HG02798 (cell line): ENCODE measurements at regions not wholly inside any gene's neighbourhood (a gene's known extent, or its start where the extent isn't known, plus 50 kb on each side); places are given as distances from the start of the nearest gene placed in this dataset.

Experiments used
- ATAC-seq: cut with Tn5 transposase; IDR thresholded peaks from one replicate; pipeline ENCODE4 v1.9.1; 2021; ENCODE audit warnings: mild to moderate bottlenecking; ENCODE audit not compliant: unreplicated experiment, poor library complexity

DNA sequence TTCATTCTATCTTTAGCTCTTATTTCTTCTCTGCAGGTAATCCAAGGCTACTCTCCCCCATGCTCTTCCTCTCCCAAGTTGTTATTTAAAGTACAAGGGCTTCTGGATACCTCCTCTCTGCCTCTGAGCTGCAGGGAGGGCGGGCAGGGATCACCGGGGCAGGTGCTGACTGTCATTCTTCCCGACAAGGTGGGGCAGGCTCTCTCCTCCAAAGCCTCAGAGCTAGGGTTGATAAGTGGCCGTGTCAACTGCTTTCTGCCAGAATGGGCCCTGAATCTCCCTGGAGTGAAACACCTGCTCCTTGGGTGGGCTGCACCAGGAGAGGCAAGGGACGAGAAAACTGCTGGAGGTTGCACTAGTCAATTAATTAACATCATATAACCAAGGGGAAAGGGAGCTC, 250.3 kb downstream of the SLC4A3 start:
- no peak for ATAC-seq

GRCh38 chr2:219878516-219878915, 251.1 kb downstream of the SLC4A3 start:
- ATAC-seq = no peak

GRCh38 chr2:219881851-219882250, 254.4 kb downstream of the SLC4A3 start:
- ATAC-seq = no peak

GRCh38 chr2:219886615-219887014, 259.2 kb downstream of the SLC4A3 start:
- ATAC-seq = no peak

DNA sequence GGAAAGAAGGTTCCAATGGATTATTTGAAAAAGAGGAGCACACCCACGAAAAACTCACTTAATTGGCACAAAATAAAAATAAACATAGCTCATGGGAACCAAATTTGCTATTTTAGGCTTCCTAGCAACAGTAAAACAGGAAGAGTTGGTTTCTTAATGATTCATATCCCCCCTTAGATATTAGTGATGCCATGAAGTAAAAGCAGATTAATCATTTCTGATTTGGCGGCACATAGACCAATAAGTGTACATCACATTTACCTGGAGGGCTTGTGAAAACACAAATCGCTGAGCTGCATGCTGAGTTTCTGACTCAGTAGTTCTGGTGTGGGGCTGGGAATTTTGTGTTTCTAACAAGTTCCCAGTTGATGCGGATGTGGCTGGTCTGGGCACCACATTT, 260.4 kb downstream of the SLC4A3 start:
- no peak for ATAC-seq

GRCh38 chr2:219893541-219893940, 266.1 kb downstream of the SLC4A3 start:
- ATAC-seq = no peak

- no peak for ATAC-seq
These were observed 270.0 kb downstream of the SLC4A3 start for GRCh38 chr2:219897456-219897855.

GRCh38 chr2:219901155-219901554, 273.7 kb downstream of the SLC4A3 start:
- peak; percentile 54 for ATAC-seq

DNA sequence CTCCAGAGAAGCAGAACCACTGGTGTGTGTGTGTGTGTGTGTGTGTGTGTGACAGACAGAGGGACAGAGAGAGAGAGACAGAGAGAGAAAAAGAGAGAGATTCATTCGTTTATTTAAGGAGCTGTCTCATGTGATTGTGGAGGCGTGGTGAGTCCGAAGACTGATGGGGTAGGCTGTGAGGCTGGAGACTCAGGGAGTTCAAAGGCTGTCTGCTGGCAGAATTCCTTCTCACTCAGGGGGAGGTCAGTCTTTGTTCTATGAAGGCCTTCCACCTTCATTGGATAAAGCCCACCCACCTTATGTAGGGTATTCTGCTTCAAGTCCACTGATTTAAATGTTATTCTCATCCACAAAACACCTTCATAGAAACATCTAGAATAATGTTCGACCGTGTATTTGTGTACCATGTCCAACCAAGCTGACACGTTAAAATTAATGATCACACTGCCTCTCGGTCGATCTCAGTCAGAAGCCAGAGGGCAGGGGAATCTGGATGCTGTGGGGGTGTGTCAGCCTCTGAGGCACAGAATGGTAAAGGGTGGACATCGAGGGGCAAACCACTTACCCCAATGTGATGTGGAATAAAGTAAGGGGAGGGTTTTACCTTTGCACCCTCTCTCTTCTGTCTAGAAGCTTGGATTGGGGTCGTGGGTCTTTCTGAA, 275.6 kb downstream of the SLC4A3 start:
- no peak for ATAC-seq

- ATAC-seq = no peak
These were observed 278.2 kb downstream of the SLC4A3 start for GRCh38 chr2:219905640-219906039.

- no peak for ATAC-seq
These were observed 278.9 kb downstream of the SLC4A3 start for GRCh38 chr2:219906114-219907010.

DNA sequence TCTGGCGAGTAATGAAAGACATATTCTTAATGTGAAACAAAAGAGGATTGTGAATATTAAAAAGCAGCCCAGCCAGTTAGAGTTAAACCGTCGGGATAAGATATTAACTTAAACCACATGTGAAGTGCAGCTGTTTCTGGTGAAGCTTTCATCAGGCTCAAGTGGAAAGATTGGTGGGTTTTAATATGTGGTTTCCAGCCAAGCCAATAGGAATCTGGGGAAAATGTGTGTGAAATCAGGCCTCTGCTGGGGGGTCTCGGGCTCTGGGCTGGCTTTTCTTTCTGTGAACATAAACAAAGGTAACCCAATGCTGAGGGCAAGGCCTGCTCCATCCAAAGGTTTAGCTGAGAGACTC, 279.6 kb downstream of the SLC4A3 start:
- no peak for ATAC-seq

DNA sequence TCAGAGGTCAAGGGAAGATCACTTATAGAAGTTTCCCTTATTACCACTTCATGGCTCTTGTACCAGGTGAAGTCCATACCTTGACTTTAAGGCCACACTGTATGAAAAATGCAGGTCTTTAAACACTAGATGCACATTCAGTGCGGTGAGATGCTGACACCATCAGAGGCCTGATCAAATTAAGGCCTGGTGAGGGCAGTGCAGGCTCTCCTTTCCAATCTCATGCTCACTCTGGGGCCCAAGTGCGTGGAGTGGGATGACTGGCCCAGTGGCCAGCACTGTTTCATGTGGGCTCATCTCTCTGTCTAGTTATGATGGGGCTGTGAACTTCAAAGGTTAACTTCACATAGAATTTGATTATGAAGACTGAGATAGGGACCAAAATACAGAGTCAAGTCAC, 281.1 kb downstream of the SLC4A3 start:
- no peak for ATAC-seq

DNA sequence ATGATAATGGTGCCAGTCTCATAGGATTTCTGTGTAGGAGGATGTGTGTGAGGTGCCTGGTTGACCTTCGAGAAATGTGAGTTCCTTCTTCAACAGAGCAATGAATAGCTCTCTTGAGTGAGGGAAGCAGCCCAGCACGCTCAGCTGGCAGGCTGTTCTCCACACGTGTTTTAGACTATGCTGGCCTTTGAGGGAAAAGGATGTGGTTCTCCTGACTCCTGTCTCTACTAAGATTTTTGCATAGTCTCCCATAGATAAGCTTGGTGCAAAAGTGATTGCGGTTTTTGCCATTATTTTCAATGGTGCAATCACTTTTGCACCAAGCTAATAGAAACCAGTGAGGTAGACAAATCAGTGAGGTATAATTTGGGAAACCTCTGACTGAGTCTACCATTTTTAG, 284.1 kb downstream of the SLC4A3 start:
- no peak for ATAC-seq

- ATAC-seq = no peak
These were observed 285.1 kb downstream of the SLC4A3 start for GRCh38 chr2:219912491-219912921.

GRCh38 chr2:219914577-219914976, 287.1 kb downstream of the SLC4A3 start:
- no peak for ATAC-seq

DNA sequence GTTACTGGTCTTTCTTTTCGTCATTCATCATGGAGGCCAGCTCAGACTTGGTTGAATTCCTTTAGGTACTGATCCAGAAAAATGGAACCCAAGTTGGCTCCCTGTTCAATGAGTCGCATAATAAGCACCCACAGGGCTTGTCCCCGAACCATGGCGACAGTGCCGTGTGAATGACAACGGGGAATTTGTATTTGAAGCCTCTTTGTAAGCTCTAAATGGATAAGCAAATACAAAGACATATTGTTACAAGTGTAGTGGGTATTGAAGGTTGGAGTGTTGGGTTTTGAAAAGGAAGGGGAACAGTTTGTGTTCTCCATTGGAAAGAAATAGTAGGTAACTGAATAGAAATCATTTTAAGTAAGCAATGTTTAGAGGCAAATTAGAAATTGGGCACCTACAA, 288.9 kb downstream of the SLC4A3 start:
- ATAC-seq = no peak

DNA sequence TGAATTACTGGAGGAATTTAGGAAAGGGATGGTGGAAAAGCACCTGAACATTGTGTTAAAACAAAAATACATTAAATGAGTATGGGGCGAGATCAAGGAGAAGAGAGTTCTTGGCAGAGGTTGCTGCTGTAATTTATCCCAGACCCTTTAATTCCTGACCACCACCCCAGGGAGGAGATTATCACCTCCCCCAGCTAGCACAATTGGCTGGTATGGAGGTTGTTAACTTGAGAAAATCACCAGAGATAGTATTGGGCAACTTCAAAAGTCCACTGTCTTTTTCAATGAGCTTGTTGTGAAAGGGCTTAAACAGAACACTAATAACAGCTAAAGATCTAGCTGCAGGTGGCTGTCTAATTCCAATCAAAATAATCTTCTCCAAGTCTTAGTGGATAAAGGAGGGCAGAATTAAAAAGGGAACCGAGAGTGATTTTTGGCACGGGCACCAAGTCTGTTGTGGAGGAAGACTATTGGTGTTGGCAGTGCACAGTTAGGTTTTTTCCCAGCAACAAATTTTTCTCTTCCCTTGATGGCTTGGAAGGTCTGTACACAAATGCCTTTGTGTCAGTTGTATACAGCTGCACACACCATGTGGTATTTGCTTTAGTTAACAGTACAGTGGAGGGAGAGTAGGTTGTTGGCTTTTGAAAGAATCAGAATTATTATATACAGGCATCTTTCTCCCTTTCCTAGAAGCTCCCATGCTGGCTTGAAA, 289.5 kb downstream of the SLC4A3 start:
- no peak for ATAC-seq

- no peak for ATAC-seq
These were observed 290.8 kb downstream of the SLC4A3 start for GRCh38 chr2:219918254-219918653.

GRCh38 chr2:219918944-219919343, 291.5 kb downstream of the SLC4A3 start:
- ATAC-seq = no peak

GRCh38 chr2:219919506-219919905, 292.1 kb downstream of the SLC4A3 start:
- no peak for ATAC-seq
